ENCODE measurements at regions not wholly inside any gene's neighbourhood (a gene's known extent, or its start where the extent isn't known, plus 50 kb on each side); places are given as distances from the start of the nearest gene placed in this dataset.

DNA sequence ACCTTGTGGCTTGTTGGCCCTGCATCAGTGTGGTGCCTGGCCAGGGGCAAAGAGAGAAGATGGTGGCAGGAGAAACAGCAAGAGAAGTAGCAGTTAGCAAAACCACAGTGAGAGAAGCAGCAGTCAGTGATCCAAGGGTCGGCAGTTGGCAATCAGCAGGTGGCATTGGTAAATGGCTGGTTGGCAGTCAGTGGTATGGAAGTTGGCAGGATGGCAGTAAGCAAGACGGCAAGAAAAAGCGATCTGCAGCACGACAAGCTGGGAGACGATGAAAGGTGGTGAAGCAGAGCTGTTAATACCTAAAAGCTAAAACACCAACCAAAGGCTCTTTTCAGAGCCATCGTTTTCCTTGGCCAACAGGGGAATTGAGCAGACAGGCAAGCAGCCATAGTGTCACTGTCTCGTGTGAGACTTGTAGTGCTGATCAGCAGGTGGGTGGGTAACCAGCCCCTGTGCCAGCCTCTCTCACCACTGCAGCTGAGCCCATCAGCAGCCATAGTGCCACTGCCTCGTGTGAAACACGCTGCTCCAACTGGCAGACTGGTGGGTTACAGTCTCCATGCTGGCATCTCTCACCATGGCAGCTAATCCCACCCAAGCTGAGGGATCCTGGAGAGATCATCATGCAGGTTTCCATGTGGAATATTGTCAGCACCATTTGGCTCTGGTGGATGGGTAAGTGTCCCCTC is 2078.4 kb downstream of the PCDH7 start:
- no peak for DNase-seq
- Histone ChIP-seq H3K4me3 (ENCODE audit: low read depth, low read length) (no peak overlapping the region), H3K36me3 (no peaks in the 10 kb centered on the region), H3K4me1 (no peaks in the 10 kb centered on the region), H3K27me3 (no peaks in the 10 kb centered on the region), H3K9me3 (no peaks in the 10 kb centered on the region)
- TF ChIP-seq, protein P1, sequence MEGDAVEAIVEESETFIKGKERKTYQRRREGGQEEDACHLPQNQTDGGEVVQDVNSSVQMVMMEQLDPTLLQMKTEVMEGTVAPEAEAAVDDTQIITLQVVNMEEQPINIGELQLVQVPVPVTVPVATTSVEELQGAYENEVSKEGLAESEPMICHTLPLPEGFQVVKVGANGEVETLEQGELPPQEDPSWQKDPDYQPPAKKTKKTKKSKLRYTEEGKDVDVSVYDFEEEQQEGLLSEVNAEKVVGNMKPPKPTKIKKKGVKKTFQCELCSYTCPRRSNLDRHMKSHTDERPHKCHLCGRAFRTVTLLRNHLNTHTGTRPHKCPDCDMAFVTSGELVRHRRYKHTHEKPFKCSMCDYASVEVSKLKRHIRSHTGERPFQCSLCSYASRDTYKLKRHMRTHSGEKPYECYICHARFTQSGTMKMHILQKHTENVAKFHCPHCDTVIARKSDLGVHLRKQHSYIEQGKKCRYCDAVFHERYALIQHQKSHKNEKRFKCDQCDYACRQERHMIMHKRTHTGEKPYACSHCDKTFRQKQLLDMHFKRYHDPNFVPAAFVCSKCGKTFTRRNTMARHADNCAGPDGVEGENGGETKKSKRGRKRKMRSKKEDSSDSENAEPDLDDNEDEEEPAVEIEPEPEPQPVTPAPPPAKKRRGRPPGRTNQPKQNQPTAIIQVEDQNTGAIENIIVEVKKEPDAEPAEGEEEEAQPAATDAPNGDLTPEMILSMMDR (IDR thresholded peaks at IDR 0.05; ENCODE audit: low read depth, low read length) = no peak

- TF ChIP-seq, protein P1 (IDR thresholded peaks at IDR 0.05; ENCODE audit: low read depth, low read length) = no peak
- Histone ChIP-seq H3K27me3 (no peaks in the 10 kb centered on the region), H3K36me3 (no peaks in the 10 kb centered on the region), H3K9me3 (no peaks in the 10 kb centered on the region), H3K4me1 (no peaks in the 10 kb centered on the region), H3K4me3 (ENCODE audit: low read depth, low read length) (no peak overlapping the region)
- no peak for DNase-seq
Observed at GRCh38 chr4:32824336-32824735, 2104.2 kb downstream of the PCDH7 start.

DNA sequence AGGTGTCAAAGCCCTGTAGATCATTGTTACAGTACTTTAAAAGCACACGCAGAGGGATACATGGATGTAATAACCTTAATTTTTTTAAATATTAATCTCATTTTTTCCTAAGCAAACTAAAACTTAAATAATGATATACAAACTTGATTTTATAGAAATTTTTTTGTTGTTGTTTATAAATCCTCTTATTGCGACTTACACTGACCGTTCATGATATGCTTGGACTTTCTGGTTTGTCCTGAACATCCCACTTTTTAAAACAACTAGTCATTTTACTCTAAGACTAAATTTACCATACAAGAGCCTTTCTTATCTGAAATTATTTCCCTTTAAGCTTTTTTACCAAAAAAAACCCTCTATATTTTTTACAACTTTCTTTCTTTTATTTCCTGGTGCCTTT is 2106.0 kb downstream of the PCDH7 start:
- Histone ChIP-seq H3K36me3 (no peaks in the 10 kb centered on the region), H3K4me3 (ENCODE audit: low read depth, low read length) (no peak overlapping the region), H3K4me1 (no peaks in the 10 kb centered on the region), H3K27me3 (no peaks in the 10 kb centered on the region), H3K9me3 (no peaks in the 10 kb centered on the region)
- peak; percentile 20 for DNase-seq
- TF ChIP-seq, protein P1 (IDR thresholded peaks at IDR 0.05; ENCODE audit: low read depth, low read length) = no peak

DNA sequence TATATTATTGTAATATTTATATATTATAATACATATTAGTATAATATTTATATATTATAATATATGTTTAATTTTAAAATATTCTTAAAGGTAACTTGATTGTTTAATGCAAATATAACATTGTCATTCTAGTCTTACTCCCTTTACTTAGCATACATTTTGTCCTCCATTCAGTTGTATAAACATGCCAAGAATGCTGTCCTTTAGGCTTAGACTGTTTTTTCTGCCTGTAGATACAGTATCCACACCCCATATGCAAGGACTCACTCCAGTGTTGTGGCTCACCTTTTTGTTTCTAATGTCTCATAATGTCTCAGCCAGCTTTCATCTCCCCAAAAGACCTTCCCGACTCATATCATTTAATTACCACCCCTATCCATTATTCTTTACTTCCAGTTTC is 2110.0 kb downstream of the PCDH7 start:
- Histone ChIP-seq H3K4me3 (ENCODE audit: low read depth, low read length) (no peak overlapping the region), H3K27me3 (no peaks in the 10 kb centered on the region), H3K9me3 (no peaks in the 10 kb centered on the region), H3K4me1 (no peaks in the 10 kb centered on the region), H3K36me3 (no peaks in the 10 kb centered on the region)
- DNase-seq = no peak
- TF ChIP-seq, protein P1 (IDR thresholded peaks at IDR 0.05; ENCODE audit: low read depth, low read length) = no peak

DNA sequence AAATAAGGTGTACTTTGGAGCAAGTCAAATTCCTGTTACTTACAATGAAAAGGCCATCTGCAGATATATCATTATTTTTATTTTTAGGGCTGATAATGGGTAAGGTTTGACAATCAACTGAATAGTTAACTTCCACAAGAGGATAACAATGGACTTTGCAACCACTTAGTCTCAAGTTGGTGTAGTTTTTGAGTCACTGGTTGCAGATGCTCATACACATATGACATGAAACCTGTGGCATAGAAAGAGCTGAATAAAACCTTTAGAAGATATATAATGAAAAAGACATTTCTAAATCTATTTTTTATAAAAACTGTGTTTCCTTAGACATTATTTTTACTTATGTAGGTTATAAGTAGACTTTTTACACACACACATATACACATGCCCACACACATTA is 2110.9 kb downstream of the PCDH7 start:
- TF ChIP-seq, protein P1 (IDR thresholded peaks at IDR 0.05; ENCODE audit: low read depth, low read length) = no peak
- H3K4me3 ChIP-seq (ENCODE audit: low read depth, low read length) = no peak overlapping the region
- no peaks in the 10 kb centered on the region for H3K9me3 ChIP-seq
- no peak for DNase-seq
- no peaks in the 10 kb centered on the region for H3K27me3 ChIP-seq
- no peaks in the 10 kb centered on the region for H3K4me1 ChIP-seq
- no peaks in the 10 kb centered on the region for H3K36me3 ChIP-seq

DNA sequence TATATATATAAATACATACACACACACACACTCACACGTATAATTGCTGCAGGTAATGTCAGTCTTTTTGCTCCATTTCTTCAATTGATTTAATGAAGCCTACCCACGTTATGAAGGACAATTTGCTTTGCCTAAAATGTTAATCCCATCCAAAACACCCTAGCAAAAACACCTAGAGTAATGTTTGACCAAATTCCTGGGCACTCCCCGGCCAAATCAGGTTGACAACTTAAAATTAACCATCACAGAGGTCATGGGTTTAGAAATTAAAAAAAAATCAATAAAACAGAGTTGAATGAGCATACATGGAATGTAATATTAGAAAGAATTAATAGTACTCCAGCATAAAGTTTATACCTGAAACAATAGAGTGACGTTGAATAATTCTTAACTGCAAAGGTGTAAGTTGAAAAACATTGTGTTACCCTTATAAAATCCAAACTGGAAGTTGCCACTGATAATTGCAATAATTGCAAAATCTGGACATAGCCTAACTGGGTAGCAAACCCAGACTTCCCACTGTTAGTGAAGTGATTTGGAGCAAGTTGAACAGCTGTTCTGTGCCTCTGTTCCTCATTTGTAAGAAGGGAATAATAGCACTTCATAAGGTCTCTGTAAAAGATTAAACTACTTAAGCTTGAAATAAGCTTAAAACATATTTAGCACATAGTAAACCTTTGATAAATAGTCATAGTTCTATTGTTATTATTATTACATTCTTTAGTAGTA is 2120.5 kb downstream of the PCDH7 start:
- H3K4me3 ChIP-seq (ENCODE audit: low read depth, low read length) = no peak overlapping the region
- H3K4me1 ChIP-seq = no peaks in the 10 kb centered on the region
- H3K36me3 ChIP-seq = no peaks in the 10 kb centered on the region
- DNase-seq = no peak
- TF ChIP-seq, protein P1 (IDR thresholded peaks at IDR 0.05; ENCODE audit: low read depth, low read length) = no peak
- H3K9me3 ChIP-seq = no peaks in the 10 kb centered on the region
- H3K27me3 ChIP-seq = no peaks in the 10 kb centered on the region

All from BE2C (cell line).